ENCODE measurements at regions not wholly inside any gene's neighbourhood (a gene's known extent, or its start where the extent isn't known, plus 50 kb on each side); places are given as distances from the start of the nearest gene placed in this dataset.

- TF ChIP-seq, protein P1, sequence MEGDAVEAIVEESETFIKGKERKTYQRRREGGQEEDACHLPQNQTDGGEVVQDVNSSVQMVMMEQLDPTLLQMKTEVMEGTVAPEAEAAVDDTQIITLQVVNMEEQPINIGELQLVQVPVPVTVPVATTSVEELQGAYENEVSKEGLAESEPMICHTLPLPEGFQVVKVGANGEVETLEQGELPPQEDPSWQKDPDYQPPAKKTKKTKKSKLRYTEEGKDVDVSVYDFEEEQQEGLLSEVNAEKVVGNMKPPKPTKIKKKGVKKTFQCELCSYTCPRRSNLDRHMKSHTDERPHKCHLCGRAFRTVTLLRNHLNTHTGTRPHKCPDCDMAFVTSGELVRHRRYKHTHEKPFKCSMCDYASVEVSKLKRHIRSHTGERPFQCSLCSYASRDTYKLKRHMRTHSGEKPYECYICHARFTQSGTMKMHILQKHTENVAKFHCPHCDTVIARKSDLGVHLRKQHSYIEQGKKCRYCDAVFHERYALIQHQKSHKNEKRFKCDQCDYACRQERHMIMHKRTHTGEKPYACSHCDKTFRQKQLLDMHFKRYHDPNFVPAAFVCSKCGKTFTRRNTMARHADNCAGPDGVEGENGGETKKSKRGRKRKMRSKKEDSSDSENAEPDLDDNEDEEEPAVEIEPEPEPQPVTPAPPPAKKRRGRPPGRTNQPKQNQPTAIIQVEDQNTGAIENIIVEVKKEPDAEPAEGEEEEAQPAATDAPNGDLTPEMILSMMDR (IDR thresholded peaks at IDR 0.05), result no peak
- no peak for TF ChIP-seq POLR2A (IDR thresholded peaks at IDR 0.05)
- Histone ChIP-seq H3K27ac (no peak overlapping the region), H3K36me3 (no peaks in the 10 kb centered on the region), H3K4me3 (no peak overlapping the region), H3K9me3 (no peaks in the 10 kb centered on the region), H3K27me3 (no peaks in the 10 kb centered on the region), H3K4me1 (no peaks in the 10 kb centered on the region)
- WGBS (ENCODE audit: insufficient coverage, low coverage, low lambda C conversion rate, missing lambda C conversion rate), result 53% methylated on average over 1 of the region's 1 CpG
- intact Hi-C loops (cut with DNase I), result no loop called here
- DNase-seq, result no peak
- no peak for ATAC-seq
These were observed 334.3 kb downstream of the GABRB2 start for GRCh38 chr5:161212123-161212712.

GRCh38 chr5:161201558-161201957, 345.0 kb downstream of the GABRB2 start:
- Histone ChIP-seq H3K27me3 (no peaks in the 10 kb centered on the region), H3K4me3 (no peak overlapping the region), H3K9me3 (peaks cover 0 to 5% (median 0%) of the 10 kb centered on the region in 4 donors), H3K36me3 (no peaks in the 10 kb centered on the region), H3K27ac (no peak overlapping the region), H3K4me1 (no peaks in the 10 kb centered on the region)
- DNase-seq, result no peak
- TF ChIP-seq POLR2A (IDR thresholded peaks at IDR 0.05), result no peak
- TF ChIP-seq, protein P1 (IDR thresholded peaks at IDR 0.05), result no peak
- intact Hi-C loops (cut with DNase I), result no loop called here
- no peak for ATAC-seq

DNA sequence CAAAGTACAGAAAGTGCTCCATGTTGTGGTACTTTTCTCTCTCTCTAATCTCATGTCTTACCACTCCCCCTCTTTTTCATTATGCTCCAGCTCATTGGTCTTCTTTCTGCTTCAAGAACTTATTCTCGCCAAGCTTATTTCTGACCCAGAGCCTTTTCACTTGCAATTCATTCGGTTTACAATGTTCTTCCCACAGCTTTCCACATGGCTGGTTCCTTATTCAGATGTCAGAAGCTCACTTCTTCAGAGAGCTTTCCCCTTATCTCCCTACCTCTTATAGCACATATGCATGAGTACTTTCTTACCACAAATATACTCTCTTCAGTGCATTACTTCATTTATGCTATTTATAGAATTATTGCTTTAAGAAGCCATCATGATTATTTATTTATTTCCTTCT, 338.8 kb upstream of the ATP10B start:
- intact Hi-C loops (cut with DNase I), result no loop called here
- no peaks in the 10 kb centered on the region for H3K9me3 ChIP-seq
- H3K36me3 ChIP-seq, result no peaks in the 10 kb centered on the region
- 63% methylated on average over 2 of the region's 2 CpGs for WGBS (ENCODE audit: insufficient coverage, low coverage, low lambda C conversion rate, missing lambda C conversion rate)
- no peak overlapping the region for H3K4me3 ChIP-seq
- H3K4me1 ChIP-seq, result no peaks in the 10 kb centered on the region
- ATAC-seq, result no peak
- no peaks in the 10 kb centered on the region for H3K27me3 ChIP-seq
- no peak overlapping the region for H3K27ac ChIP-seq
- TF ChIP-seq, protein P1 (IDR thresholded peaks at IDR 0.05), result no peak
- no peak for TF ChIP-seq POLR2A (IDR thresholded peaks at IDR 0.05)
- DNase-seq, result no peak

DNA sequence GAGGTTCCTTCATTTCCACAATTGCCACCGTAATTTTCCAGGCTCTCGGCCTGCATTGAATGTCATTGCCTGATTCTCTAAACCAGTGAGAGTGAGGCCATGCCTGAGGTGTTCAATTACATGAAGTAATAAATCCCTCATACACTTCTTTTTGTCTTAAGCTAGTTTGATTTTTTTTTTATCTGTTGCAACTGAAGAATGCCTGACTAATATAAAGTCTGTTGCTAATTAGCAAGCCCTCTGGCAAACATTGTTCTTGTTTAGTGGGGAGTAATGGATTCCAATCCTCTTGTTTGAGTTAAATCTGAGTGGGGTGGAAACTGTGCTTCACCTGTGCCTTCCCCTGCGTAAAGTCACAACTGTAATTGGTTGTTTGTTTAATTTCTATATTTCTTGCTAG, 338.1 kb upstream of the ATP10B start:
- Histone ChIP-seq H3K36me3 (no peaks in the 10 kb centered on the region), H3K27me3 (no peaks in the 10 kb centered on the region), H3K27ac (no peak overlapping the region), H3K4me3 (no peak overlapping the region), H3K9me3 (no peaks in the 10 kb centered on the region), H3K4me1 (no peaks in the 10 kb centered on the region)
- TF ChIP-seq, protein P1 (IDR thresholded peaks at IDR 0.05), result no peak
- TF ChIP-seq POLR2A (IDR thresholded peaks at IDR 0.05), result no peak
- intact Hi-C loops (cut with DNase I), result no loop called here
- no peak for ATAC-seq
- DNase-seq, result no peak
- 63% methylated on average over 2 of the region's 3 CpGs for WGBS (ENCODE audit: insufficient coverage, low coverage, low lambda C conversion rate, missing lambda C conversion rate)

- H3K36me3 ChIP-seq, result no peaks in the 10 kb centered on the region
- H3K27ac ChIP-seq, result no peak overlapping the region
- no peak for DNase-seq
- no peak for ATAC-seq
- no peaks in the 10 kb centered on the region for H3K9me3 ChIP-seq
- H3K4me1 ChIP-seq, result no peaks in the 10 kb centered on the region
- H3K4me3 ChIP-seq, result no peak overlapping the region
- no peak for TF ChIP-seq POLR2A (IDR thresholded peaks at IDR 0.05)
- TF ChIP-seq, protein P1 (IDR thresholded peaks at IDR 0.05), result no peak
- H3K27me3 ChIP-seq, result no peaks in the 10 kb centered on the region
- intact Hi-C loops (cut with DNase I), result no loop called here
- WGBS (ENCODE audit: insufficient coverage, low coverage, low lambda C conversion rate, missing lambda C conversion rate), result 50% methylated on average over 1 of the region's 1 CpG
These were observed 337.4 kb upstream of the ATP10B start for GRCh38 chr5:161189452-161189851.

Measured in right lobe of liver (tissue), 6 donors.